CD14-positive monocyte (primary cell): ENCODE measurements at regions not wholly inside any gene's neighbourhood (a gene's known extent, or its start where the extent isn't known, plus 50 kb on each side); places are given as distances from the start of the nearest gene placed in this dataset.
A peak's percentile ranks its signal among the peaks of the same experiment; 100 is the strongest.

Experiments used
- DNase-seq, 3 donors: peaks; one replicate each; pipeline ENCODE4 v3.0.0-alpha.2; 2011 to 2022
- H2AFZ ChIP-seq: 2 replicates; pipeline ENCODE4 v1.6.0; 2012; ENCODE audit warnings: mild to moderate bottlenecking, low read depth, low read length, inconsistent platforms; ENCODE audit not compliant: insufficient read depth, poor library complexity, severe bottlenecking
- H3K27ac ChIP-seq, 2 donors: 1 replicate in 1 of 2; 2 replicates in 1 of 2; pipeline ENCODE4 v1.5.1; 2012 to 2013; ENCODE audit warnings: low read length in 2 of 2, control low read depth in 1 of 2, inconsistent platforms in 1 of 2, low read depth in 1 of 2, mild to moderate bottlenecking in 1 of 2
- H3K27me3 ChIP-seq, 2 donors: one replicate each; pipeline versions ENCODE4 v1.6.0 to v1.6.1; 2011 to 2013; ENCODE audit warnings: low read length in 2 of 2; ENCODE audit not compliant: control insufficient read depth in 2 of 2, insufficient read depth in 2 of 2
- H3K36me3 ChIP-seq, 2 donors: replicated peaks in 1 of 2; 1 replicate in 1 of 2; 2 replicates in 1 of 2; pipeline versions ENCODE4 v1.5.1 to v1.6.1; 2012 to 2013; ENCODE audit warnings: low read length in 2 of 2, control low read depth in 1 of 2, inconsistent platforms in 1 of 2, mild to moderate bottlenecking in 1 of 2; ENCODE audit not compliant: insufficient read depth in 2 of 2, control insufficient read depth in 1 of 2
- H3K4me1 ChIP-seq, 2 donors: 1 replicate in 1 of 2; 2 replicates in 1 of 2; pipeline versions ENCODE4 v1.5.1 to v1.6.1; 2012 to 2013; ENCODE audit warnings: low read length in 2 of 2, control low read depth in 1 of 2, inconsistent platforms in 1 of 2, mild to moderate bottlenecking in 1 of 2, moderate library complexity in 1 of 2; ENCODE audit not compliant: insufficient read depth in 2 of 2, control insufficient read depth in 1 of 2
- H3K4me2 ChIP-seq: replicated peaks from 2 replicates; pipeline ENCODE3; 2012; ENCODE audit warnings: low read length, moderate library complexity, mild to moderate bottlenecking; ENCODE audit not compliant: poor library complexity, severe bottlenecking; ENCODE audit errors: extremely low read depth
- H3K4me3 ChIP-seq, 3 experiments: fragments of 200-600 bp in 1 of 3; sonication (generic) in 1 of 3; replicated peaks in 1 of 3; 1 replicate in 2 of 3; 2 replicates in 1 of 3; pipeline ENCODE4 v1.5.1; 2011 to 2013; ENCODE audit warnings: low read length in 3 of 3, mild to moderate bottlenecking in 3 of 3, control low read depth in 2 of 3, low read depth in 2 of 3, inconsistent platforms in 1 of 3, moderate library complexity in 1 of 3
- H3K79me2 ChIP-seq: 2 replicates; pipeline ENCODE4 v1.6.0; 2012; ENCODE audit warnings: mild to moderate bottlenecking, control low read depth, inconsistent platforms, low read length, moderate library complexity; ENCODE audit not compliant: insufficient read depth
- H3K9ac ChIP-seq: 2 replicates; pipeline ENCODE4 v1.6.0; 2017; ENCODE audit warnings: low read length, mild to moderate bottlenecking; ENCODE audit not compliant: insufficient read depth, poor library complexity, severe bottlenecking
- H3K9me3 ChIP-seq, 2 donors: replicated peaks in 1 of 2; 1 replicate in 1 of 2; 2 replicates in 1 of 2; pipeline versions ENCODE4 v1.5.1 to v1.6.1; 2012 to 2013; ENCODE audit warnings: low read length in 2 of 2, control low read depth in 1 of 2; ENCODE audit not compliant: control insufficient read depth in 1 of 2, insufficient read depth in 1 of 2
- H4K20me1 ChIP-seq: 2 replicates; pipeline ENCODE4 v1.6.0; 2012; ENCODE audit warnings: mild to moderate bottlenecking, low read length, control low read depth, moderate library complexity; ENCODE audit not compliant: insufficient read depth
- H3K27ac Mint-ChIP-seq, 7 donors: one replicate each; pipeline ENCODE4 v1.8.0; 2020; ENCODE audit warnings: mild to moderate bottlenecking in 7 of 7, mixed read lengths in 7 of 7, moderate library complexity in 6 of 7, inconsistent platforms in 2 of 7
- H3K27me3 Mint-ChIP-seq, 3 donors: one replicate each; pipeline ENCODE4 v1.8.0; 2021 to 2022; ENCODE audit warnings: low read depth in 3 of 3, mild to moderate bottlenecking in 3 of 3, mixed read lengths in 3 of 3, moderate library complexity in 3 of 3, inconsistent platforms in 1 of 3
- H3K36me3 Mint-ChIP-seq, 2 donors: one replicate each; pipeline ENCODE4 v1.8.0; 2020; ENCODE audit warnings: mixed read lengths in 2 of 2, inconsistent platforms in 1 of 2, mild to moderate bottlenecking in 1 of 2
- H3K4me1 Mint-ChIP-seq: one replicate; pipeline ENCODE4 v1.8.0; 2020; ENCODE audit warnings: mild to moderate bottlenecking, mixed read lengths
- H3K4me3 Mint-ChIP-seq, 2 donors: one replicate each; pipeline ENCODE4 v1.8.0; 2020; ENCODE audit warnings: mild to moderate bottlenecking in 2 of 2, mixed read lengths in 2 of 2, moderate library complexity in 1 of 2
- H3K9me3 Mint-ChIP-seq, 7 donors: one replicate each; pipeline ENCODE4 v1.8.0; 2020 to 2022; ENCODE audit warnings: mixed read lengths in 7 of 7, mild to moderate bottlenecking in 6 of 7, moderate library complexity in 6 of 7, inconsistent platforms in 2 of 7
- CTCF ChIP-seq: fragments of 200-600 bp; IDR thresholded peaks from one replicate; pipeline ENCODE4 v1.8.0; 2022; ENCODE audit warnings: antibody characterized with exemption, mild to moderate bottlenecking
- WGBS: methylation state at CpG from one replicate; pipeline ENCODE4 v1.1.5; 2013; ENCODE audit warnings: missing lambda C conversion rate; ENCODE audit not compliant: insufficient coverage; 5-methylcytosine and 5-hydroxymethylcytosine counted together
- intact Hi-C, 2 donors: fragments of 100-400 bp; cut with micrococcal nuclease; formaldehyde crosslinking; loops; one replicate each; pipeline versions ENCODE4 v1.15.0 to v1.15.1; 2023

- H3K4me3 ChIP-seq: no peak overlapping the region
- no peaks in the 10 kb centered on the region for H4K20me1 ChIP-seq
- no peak overlapping the region for H3K9ac ChIP-seq
- WGBS: 95% methylated on average over 5 of the region's 6 CpGs
- Mint-ChIP-seq H3K4me1 (peaks cover 17% of the 10 kb centered on the region), H3K27ac (peak overlapping the region in 4 of 7 donors; percentile 5 to 53 (median 32)), H3K9me3 (peaks cover 2 to 8% (median 6%) of the 10 kb centered on the region in 7 donors), H3K36me3 (no peaks in the 10 kb centered on the region), H3K4me3 (no peak overlapping the region), H3K27me3 (peaks cover 0 to 2% (median 2%) of the 10 kb centered on the region in 3 donors)
- no peak overlapping the region for H3K27ac ChIP-seq
- H3K36me3 ChIP-seq: no peaks in the 10 kb centered on the region
- H3K79me2 ChIP-seq: no peaks in the 10 kb centered on the region
- H3K9me3 ChIP-seq: no peaks in the 10 kb centered on the region
- intact Hi-C loops: loop anchor here (5.0 to 10.0 kb wide), 2 partner anchors 38 to 55 kb away; no protein-coding TSS in a partner anchor
- no peak for TF ChIP-seq CTCF
- no peaks in the 10 kb centered on the region for H3K27me3 ChIP-seq
- H3K4me1 ChIP-seq: no peaks in the 10 kb centered on the region
- no peak overlapping the region for H3K4me2 ChIP-seq
- no peak overlapping the region for H2AFZ ChIP-seq
- no peak for DNase-seq
Observed at GRCh38 chr21:39119891-39120290, 63.4 kb downstream of the PSMG1 start.

- no peak for DNase-seq
- no peak overlapping the region for H3K4me2 ChIP-seq
- intact Hi-C loops: loop anchor here in 1 of 2 donors (10.0 kb wide), 1 partner anchor 54 kb away; no protein-coding TSS in a partner anchor
- no peaks in the 10 kb centered on the region for H4K20me1 ChIP-seq
- H3K4me1 ChIP-seq: no peaks in the 10 kb centered on the region
- no peaks in the 10 kb centered on the region for H3K79me2 ChIP-seq
- Mint-ChIP-seq H3K9me3 (peaks cover 2 to 8% (median 6%) of the 10 kb centered on the region in 7 donors), H3K4me3 (no peak overlapping the region), H3K27me3 (peaks cover 0 to 2% (median 1%) of the 10 kb centered on the region in 3 donors), H3K36me3 (no peaks in the 10 kb centered on the region), H3K27ac (peak overlapping the region in 2 of 7 donors; percentile 2 to 3), H3K4me1 (peaks cover 21% of the 10 kb centered on the region)
- H3K9ac ChIP-seq: no peak overlapping the region
- WGBS: 97% methylated on average over 5 of the region's 8 CpGs
- no peaks in the 10 kb centered on the region for H3K27me3 ChIP-seq
- H2AFZ ChIP-seq: no peak overlapping the region
- no peak for TF ChIP-seq CTCF
- no peak overlapping the region for H3K27ac ChIP-seq
- no peak overlapping the region for H3K4me3 ChIP-seq
- H3K36me3 ChIP-seq: no peaks in the 10 kb centered on the region
- H3K9me3 ChIP-seq: no peaks in the 10 kb centered on the region
Observed at GRCh38 chr21:39118604-39119215, 64.5 kb downstream of the PSMG1 start.
